Activated CD4-positive, alpha-beta T cell treated with anti-CD3 and anti-CD28 coated beads for 36 hours (primary cell): ENCODE measurements at regions not wholly inside any gene's neighbourhood (a gene's known extent, or its start where the extent isn't known, plus 50 kb on each side); places are given as distances from the start of the nearest gene placed in this dataset.

Source experiments
- ATAC-seq: fragments of 200-7000 bp; cut with Tn5 transposase; one replicate; pipeline ENCODE4 v1.10.0; 2021; ENCODE audit warnings: mild to moderate bottlenecking, moderate library complexity
- CTCF ChIA-PET: fragments of 350-600 bp; sonication (Branson Sonifier 250); formaldehyde crosslinking; loops from one replicate; lab custom pipeline; 2021; ENCODE audit warnings: antibody characterized with exemption; lab: Charles Lee
- POLR2A ChIA-PET: fragments of 350-600 bp; sonication (Branson Sonifier 250); formaldehyde crosslinking; loops from one replicate; lab custom pipeline; 2021; ENCODE audit warnings: antibody characterized with exemption, inconsistent platforms; lab: Charles Lee
- DNase-seq: peaks from one replicate; pipeline ENCODE4 v3.0.0-alpha.2; 2020
- H3K27ac Mint-ChIP-seq: one replicate; pipeline ENCODE4 v1.8.0; 2021; ENCODE audit warnings: mixed read lengths
- H3K27me3 Mint-ChIP-seq: one replicate; pipeline ENCODE4 v1.8.0; 2021; ENCODE audit warnings: mixed read lengths
- H3K36me3 Mint-ChIP-seq: one replicate; pipeline ENCODE4 v1.8.0; 2021; ENCODE audit warnings: low read depth, mixed read lengths
- H3K4me1 Mint-ChIP-seq: one replicate; pipeline ENCODE4 v1.8.0; 2021; ENCODE audit warnings: mixed read lengths
- H3K4me3 Mint-ChIP-seq: one replicate; pipeline ENCODE4 v1.8.0; 2021; ENCODE audit warnings: mild to moderate bottlenecking, moderate library complexity, mixed read lengths
- H3K9me3 Mint-ChIP-seq: one replicate; pipeline ENCODE4 v1.8.0; 2021; ENCODE audit warnings: low read depth, mixed read lengths
- intact Hi-C, 2 experiments: fragments of 100-400 bp; cut with DNase I in 1 of 2; cut with micrococcal nuclease in 1 of 2; formaldehyde crosslinking; loops; one replicate each; pipeline versions ENCODE4 v1.14.2 to v1.15.1; 2022 to 2024; cut with DNase I, micrococcal nuclease

DNA sequence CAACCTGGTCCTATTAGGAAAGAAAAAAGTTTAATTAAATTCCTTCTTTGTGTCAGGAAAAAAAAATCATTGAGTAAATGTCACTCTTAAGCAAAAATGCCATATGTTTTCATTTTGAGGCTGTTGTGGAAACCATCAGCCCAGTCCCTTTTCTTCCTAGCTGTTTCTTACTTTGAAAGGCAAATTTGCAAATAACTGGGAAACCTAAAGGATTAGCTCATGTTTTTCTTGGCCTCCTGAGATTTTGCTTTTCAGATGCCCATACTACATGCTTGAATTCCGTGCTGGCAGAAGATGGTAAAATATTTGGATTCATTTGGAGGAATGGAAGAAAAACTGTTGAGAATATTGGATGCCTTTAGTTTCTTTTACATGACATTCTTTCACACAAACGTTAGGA, 182.1 kb upstream of the ADAMTS5 start:
- intact Hi-C loops: no loop called here
- ATAC-seq (no peak), DNase-seq (no peak)
- no peaks in the 10 kb centered on the region for H3K27me3 Mint-ChIP-seq
- peaks cover 6% of the 10 kb centered on the region for H3K9me3 Mint-ChIP-seq
- ChIA-PET POLR2A (no interaction called here), CTCF (no interaction called here)
- H3K36me3 Mint-ChIP-seq: no peaks in the 10 kb centered on the region
- H3K4me1 Mint-ChIP-seq: no peaks in the 10 kb centered on the region
- no peak overlapping the region for H3K4me3 Mint-ChIP-seq
- no peak overlapping the region for H3K27ac Mint-ChIP-seq

DNA sequence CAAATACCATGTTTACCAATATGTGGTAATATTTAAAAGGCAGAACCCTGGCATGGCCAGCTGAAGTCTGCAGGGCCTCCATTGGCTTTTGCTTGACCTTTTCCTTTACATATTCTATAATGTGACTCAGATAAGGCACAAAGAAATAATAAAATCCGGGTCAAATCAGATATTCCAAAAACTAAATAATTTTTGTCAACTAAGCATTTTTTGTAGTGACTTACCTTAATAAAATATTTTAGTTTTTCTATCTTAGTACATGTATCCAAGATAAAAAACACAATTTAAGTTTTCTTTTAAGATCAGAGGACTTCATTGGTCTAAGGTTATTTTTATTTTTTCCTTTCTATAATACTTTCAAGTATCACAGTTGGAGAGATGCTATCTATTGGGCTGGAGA, 179.4 kb upstream of the ADAMTS5 start:
- H3K4me3 Mint-ChIP-seq: no peak overlapping the region
- peaks cover 6% of the 10 kb centered on the region for H3K9me3 Mint-ChIP-seq
- POLR2A ChIA-PET: no interaction called here

DNA sequence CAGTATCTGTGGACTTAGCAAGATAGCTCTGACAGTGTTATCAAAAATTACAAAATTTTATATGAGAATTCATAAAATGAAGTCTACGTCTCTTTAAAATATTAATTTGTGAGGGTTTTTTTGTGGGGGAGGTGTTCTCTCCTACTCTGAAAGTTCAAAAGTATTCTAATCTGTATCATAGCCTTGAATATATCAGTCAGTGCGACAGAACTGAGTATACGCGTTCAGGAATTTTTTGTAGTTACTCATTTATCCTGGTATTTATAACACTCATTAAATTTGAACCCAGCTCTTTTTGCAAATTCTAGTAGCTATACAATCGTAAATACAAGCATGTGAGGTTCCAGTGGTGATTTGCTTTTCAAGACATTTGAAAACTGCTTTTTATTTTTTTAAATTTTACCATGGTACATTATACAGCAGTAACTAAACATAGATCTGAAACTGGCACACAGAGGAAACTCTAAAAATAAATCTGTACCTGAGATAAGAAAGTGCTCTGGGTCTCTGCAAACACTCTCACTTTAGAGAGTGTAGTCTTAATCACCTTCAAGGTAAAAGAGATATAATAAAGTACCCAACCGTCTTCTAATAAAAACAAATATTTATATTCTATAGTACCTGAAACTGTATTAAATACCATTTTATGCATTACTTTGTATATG, 178.4 kb upstream of the ADAMTS5 start:
- CTCF ChIA-PET: no interaction called here
- POLR2A ChIA-PET: no interaction called here
- intact Hi-C loops: no loop called here
- DNase-seq (no peak), ATAC-seq (no peak)
- H3K27me3 Mint-ChIP-seq: no peaks in the 10 kb centered on the region
- no peaks in the 10 kb centered on the region for H3K36me3 Mint-ChIP-seq
- no peaks in the 10 kb centered on the region for H3K4me1 Mint-ChIP-seq
- peaks cover 6% of the 10 kb centered on the region for H3K9me3 Mint-ChIP-seq
- H3K4me3 Mint-ChIP-seq: no peak overlapping the region
- no peak overlapping the region for H3K27ac Mint-ChIP-seq

More for the DNA sequence above, 179.4 kb upstream of the ADAMTS5 start:
- CTCF ChIA-PET: no interaction called here
- DNase-seq: no peak
- Mint-ChIP-seq H3K36me3 (no peaks in the 10 kb centered on the region), H3K4me1 (no peaks in the 10 kb centered on the region), H3K27ac (no peak overlapping the region), H3K27me3 (no peaks in the 10 kb centered on the region)
- no peak for ATAC-seq
- intact Hi-C loops: no loop called here

DNA sequence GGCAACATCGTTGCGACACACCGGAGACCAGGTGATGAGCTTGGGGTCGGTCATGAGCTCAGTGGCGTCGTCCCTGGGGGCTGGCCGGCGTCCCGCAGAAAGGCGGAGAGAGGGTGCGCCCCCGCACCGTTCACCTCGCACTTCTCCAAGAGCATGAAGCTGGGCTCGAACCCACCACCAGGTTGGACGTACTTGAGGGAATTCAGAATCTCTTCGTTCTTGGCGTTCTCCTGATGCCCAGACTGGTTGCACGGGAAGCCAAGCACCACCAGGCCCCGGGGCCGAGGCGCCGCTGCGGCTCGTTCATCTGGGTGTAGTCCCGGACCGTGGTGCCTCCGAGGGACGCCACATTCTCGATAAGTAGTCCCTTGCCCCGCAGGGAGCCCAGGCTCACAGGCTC, 176.6 kb upstream of the ADAMTS5 start:
- DNase-seq (no peak), ATAC-seq (no peak)

DNA sequence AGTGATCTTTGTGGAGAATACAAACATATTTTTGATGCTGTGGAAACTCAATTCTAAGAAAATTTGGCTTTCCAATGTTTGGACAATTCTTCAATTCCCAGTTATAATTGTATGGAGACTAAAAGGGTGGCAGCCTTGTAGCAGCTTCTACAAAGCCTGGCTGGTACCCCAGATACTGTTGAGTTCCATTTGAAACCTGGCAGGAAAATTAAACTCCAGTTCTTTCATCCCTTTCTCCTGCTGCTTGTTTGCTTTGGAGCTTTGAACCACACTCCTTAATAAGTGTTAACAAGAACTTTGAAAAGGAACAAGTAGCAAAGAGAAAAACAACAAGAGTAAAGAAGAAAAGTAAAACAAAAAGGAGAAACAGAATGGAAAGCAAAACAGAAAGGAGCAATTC, 172.6 kb upstream of the ADAMTS5 start:
- DNase-seq: no peak
- Mint-ChIP-seq H3K9me3 (no peaks in the 10 kb centered on the region), H3K4me3 (no peak overlapping the region), H3K27me3 (no peaks in the 10 kb centered on the region), H3K4me1 (no peaks in the 10 kb centered on the region), H3K27ac (no peak overlapping the region), H3K36me3 (no peaks in the 10 kb centered on the region)
- POLR2A ChIA-PET: no interaction called here
- no peak for ATAC-seq
- intact Hi-C loops: no loop called here
- CTCF ChIA-PET: no interaction called here

More for the DNA sequence above, 176.6 kb upstream of the ADAMTS5 start:
- Mint-ChIP-seq H3K9me3 (peaks cover 6% of the 10 kb centered on the region), H3K27me3 (no peaks in the 10 kb centered on the region), H3K27ac (no peak overlapping the region), H3K4me3 (no peak overlapping the region), H3K4me1 (no peaks in the 10 kb centered on the region), H3K36me3 (no peaks in the 10 kb centered on the region)
- ChIA-PET CTCF (no interaction called here), POLR2A (no interaction called here)
- intact Hi-C loops: no loop called here

DNA sequence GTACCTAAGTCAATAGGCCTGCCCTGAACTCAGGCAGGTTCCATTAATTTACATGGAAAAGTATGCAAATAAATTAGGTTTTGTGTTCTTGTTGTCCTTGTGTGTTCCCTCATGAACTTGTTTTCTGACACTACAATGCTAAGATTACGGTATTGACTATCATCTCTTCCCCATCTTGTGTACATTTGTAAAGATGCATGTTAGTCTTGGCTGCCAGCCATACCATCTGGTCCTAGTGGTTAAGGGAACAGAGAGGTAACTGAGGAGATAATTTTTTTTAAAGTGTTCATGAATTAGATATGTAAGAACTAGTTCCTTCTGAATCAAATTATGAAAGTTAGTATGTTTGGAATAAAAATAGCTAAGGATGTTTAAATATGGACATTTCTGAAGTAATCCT, 167.6 kb upstream of the ADAMTS5 start:
- POLR2A ChIA-PET: no interaction called here
- Mint-ChIP-seq H3K36me3 (no peaks in the 10 kb centered on the region), H3K4me1 (no peaks in the 10 kb centered on the region), H3K4me3 (no peak overlapping the region), H3K9me3 (no peaks in the 10 kb centered on the region), H3K27ac (no peak overlapping the region), H3K27me3 (no peaks in the 10 kb centered on the region)
- DNase-seq: no peak
- intact Hi-C loops: no loop called here
- CTCF ChIA-PET: interaction anchor here (0.7 kb wide), 1 partner anchor 226 kb away, joined by 3 read pairs; no protein-coding TSS in a partner anchor
- ATAC-seq: no peak

DNA sequence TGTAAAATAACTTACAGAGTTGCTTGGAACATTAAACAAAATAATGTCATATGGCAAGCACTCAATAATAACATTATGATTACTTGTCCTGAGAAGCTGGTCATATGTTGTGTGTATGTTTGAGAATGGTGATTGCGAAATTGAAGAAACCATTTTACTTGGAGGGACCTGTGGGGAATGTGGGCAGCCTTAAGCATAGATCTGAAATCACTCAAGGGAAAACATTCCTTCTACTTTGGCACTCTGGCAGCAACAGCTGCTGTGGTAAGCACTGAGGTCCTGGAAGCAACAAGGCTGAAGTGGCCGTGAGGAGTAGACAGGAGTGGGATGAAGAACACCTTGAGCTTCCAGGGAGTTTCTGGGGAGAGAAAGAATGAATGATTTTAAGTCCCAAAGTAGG, 165.4 kb upstream of the ADAMTS5 start:
- no peak for ATAC-seq
- H3K9me3 Mint-ChIP-seq: peaks cover 4% of the 10 kb centered on the region
- no peaks in the 10 kb centered on the region for H3K36me3 Mint-ChIP-seq
- POLR2A ChIA-PET: no interaction called here
- H3K4me3 Mint-ChIP-seq: no peak overlapping the region
- CTCF ChIA-PET: no interaction called here
- H3K27me3 Mint-ChIP-seq: no peaks in the 10 kb centered on the region
- intact Hi-C loops: no loop called here
- no peaks in the 10 kb centered on the region for H3K4me1 Mint-ChIP-seq
- DNase-seq: no peak
- no peak overlapping the region for H3K27ac Mint-ChIP-seq

DNA sequence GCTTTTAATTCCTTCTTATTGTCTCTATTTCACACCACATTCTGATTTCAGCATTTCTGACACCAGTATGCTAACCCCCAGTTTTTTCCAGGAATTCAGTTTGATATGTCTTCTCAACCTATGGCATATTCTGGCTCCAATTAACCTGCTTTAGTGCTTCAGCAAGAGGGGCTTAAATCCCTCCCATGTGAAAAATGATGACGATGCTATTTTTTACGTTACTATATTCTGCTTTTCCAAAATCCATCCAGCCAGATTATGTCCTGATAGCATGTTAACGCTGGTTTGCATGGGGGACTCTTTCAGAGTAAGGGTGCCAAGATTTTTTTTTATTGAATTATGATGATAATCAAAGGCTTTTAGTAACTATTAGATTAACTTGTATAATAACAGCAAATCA, 163.3 kb upstream of the ADAMTS5 start:
- H3K27ac Mint-ChIP-seq: no peak overlapping the region

DNA sequence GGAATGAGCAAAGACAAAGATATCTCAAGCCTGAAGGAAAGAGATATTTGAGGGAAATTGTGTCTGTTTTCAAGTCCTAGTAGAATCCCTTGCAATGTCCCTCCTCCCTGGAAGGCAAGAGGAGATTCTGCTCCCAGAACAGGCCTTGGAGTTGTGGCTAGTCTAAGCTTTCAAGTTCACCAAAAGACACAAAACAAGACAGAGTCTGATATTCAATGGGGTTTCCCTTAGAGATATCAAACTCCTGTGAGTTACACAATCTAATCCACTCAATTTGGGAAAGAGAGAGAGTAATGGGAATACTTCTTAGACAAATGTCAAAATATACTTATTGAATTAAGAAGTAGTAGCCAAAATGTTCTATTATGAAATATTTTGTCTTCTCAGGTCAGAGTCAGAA, 162.8 kb upstream of the ADAMTS5 start:
- ATAC-seq (no peak), DNase-seq (no peak)
- no peak overlapping the region for H3K4me3 Mint-ChIP-seq
- CTCF ChIA-PET: no interaction called here
- no peaks in the 10 kb centered on the region for H3K4me1 Mint-ChIP-seq
- H3K27me3 Mint-ChIP-seq: no peaks in the 10 kb centered on the region
- H3K36me3 Mint-ChIP-seq: no peaks in the 10 kb centered on the region
- peaks cover 4% of the 10 kb centered on the region for H3K9me3 Mint-ChIP-seq
- H3K27ac Mint-ChIP-seq: no peak overlapping the region
- intact Hi-C loops: no loop called here
- POLR2A ChIA-PET: no interaction called here

More for the DNA sequence above, 163.3 kb upstream of the ADAMTS5 start:
- DNase-seq: no peak
- no peaks in the 10 kb centered on the region for H3K4me1 Mint-ChIP-seq
- H3K27me3 Mint-ChIP-seq: no peaks in the 10 kb centered on the region
- intact Hi-C loops: no loop called here
- POLR2A ChIA-PET: no interaction called here
- CTCF ChIA-PET: no interaction called here
- no peaks in the 10 kb centered on the region for H3K36me3 Mint-ChIP-seq
- H3K4me3 Mint-ChIP-seq: no peak overlapping the region
- H3K9me3 Mint-ChIP-seq: peaks cover 4% of the 10 kb centered on the region
- no peak for ATAC-seq

DNA sequence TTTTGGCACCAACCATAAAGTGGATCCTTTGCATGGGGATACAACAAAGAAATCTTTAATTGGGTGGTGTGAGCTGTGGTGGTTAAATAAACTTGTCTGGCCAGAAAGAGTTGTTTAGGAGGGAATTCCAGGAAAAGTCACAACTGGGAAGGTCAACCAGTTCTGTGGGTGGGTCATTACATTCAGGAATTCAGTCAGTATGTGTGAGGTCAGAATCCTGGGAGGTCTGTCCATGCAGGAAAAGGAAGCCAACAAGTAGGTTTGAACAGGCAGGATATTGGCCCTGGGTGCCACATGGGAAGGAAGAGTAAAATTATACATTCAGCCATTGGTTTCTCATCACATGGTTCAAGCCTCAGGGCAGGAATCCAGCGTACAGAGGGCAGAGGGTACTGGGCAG, 162.3 kb upstream of the ADAMTS5 start:
- H3K36me3 Mint-ChIP-seq: no peaks in the 10 kb centered on the region
- no peaks in the 10 kb centered on the region for H3K27me3 Mint-ChIP-seq
- POLR2A ChIA-PET: no interaction called here
- no peak for DNase-seq
- peaks cover 4% of the 10 kb centered on the region for H3K9me3 Mint-ChIP-seq
- no peak for ATAC-seq
- H3K4me3 Mint-ChIP-seq: no peak overlapping the region
- CTCF ChIA-PET: no interaction called here
- H3K4me1 Mint-ChIP-seq: no peaks in the 10 kb centered on the region
- intact Hi-C loops: no loop called here
- H3K27ac Mint-ChIP-seq: no peak overlapping the region

DNA sequence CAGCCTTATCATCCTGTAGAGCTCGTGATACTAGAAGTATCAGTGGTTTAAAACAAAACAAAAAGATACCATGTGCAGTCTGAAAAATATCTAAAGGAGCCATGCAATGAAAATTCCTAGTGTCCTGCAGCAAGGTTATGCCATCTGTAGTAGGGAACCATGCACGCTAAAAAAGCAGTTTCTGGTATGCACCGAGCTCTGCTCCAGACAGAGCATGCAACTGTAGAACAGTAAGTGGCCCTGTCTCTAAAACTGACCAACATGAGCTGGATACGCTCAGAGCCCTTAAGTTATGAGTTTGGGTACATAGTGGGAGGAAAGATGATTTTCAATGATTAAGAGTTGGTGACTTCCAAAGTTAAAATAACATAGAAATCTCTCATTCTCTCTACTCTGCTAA, 159.3 kb upstream of the ADAMTS5 start:
- CTCF ChIA-PET: interaction anchor here (0.8 to 1.0 kb wide), 2 partner anchors 15 to 24 kb away, joined by 3 read pairs; no protein-coding TSS in a partner anchor
- no peak for DNase-seq

DNA sequence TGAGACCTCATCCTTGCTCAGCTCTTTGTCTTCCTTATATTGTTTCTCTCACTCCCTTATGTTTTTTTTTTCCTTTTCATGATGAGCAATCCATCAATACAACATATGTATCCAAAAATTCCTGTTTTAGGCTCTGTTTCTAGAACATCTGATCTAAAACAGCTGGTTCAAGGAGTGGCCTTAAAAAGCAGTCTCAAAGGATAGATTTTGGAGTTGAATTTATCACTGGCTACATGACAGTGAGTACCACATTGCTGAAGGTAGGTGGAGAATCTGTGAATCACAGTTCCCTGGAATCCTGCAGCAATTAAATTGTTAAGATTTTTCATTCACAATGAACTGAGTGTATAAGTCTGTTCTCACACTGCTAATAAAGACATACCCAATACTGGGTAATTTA, 155.8 kb upstream of the ADAMTS5 start:
- H3K4me3 Mint-ChIP-seq: no peak overlapping the region
- CTCF ChIA-PET: no interaction called here
- no peaks in the 10 kb centered on the region for H3K36me3 Mint-ChIP-seq
- POLR2A ChIA-PET: no interaction called here
- H3K4me1 Mint-ChIP-seq: no peaks in the 10 kb centered on the region
- no peak overlapping the region for H3K27ac Mint-ChIP-seq
- intact Hi-C loops: no loop called here
- no peaks in the 10 kb centered on the region for H3K9me3 Mint-ChIP-seq
- DNase-seq (no peak), ATAC-seq (no peak)
- H3K27me3 Mint-ChIP-seq: no peaks in the 10 kb centered on the region

More for the DNA sequence above, 159.3 kb upstream of the ADAMTS5 start:
- Mint-ChIP-seq H3K36me3 (no peaks in the 10 kb centered on the region), H3K4me3 (no peak overlapping the region), H3K4me1 (no peaks in the 10 kb centered on the region), H3K9me3 (peaks cover 4% of the 10 kb centered on the region), H3K27me3 (no peaks in the 10 kb centered on the region), H3K27ac (no peak overlapping the region)
- POLR2A ChIA-PET: no interaction called here
- no peak for ATAC-seq
- intact Hi-C loops: no loop called here
